K562 (cell line): ENCODE measurements at regions not wholly inside any gene's neighbourhood (a gene's known extent, or its start where the extent isn't known, plus 50 kb on each side); places are given as distances from the start of the nearest gene placed in this dataset.

ENCODE experiments used
- ATAC-seq: fragments of 200-7000 bp; cut with Tn5 transposase; 3 replicates; pipeline ENCODE4 v1.9.1; 2020; ENCODE audit warnings: moderate library complexity
- BruUV-seq: library from RNA; stranded (reverse); fragments of 400-500 nt; replicated peaks from 2 replicates; lab custom pipeline; 2021; lab: Mats Ljungman, UMichigan
- CTCF ChIA-PET: fragments of 300-600 bp; formaldehyde crosslinking; extraction: SDS; loops from one replicate; lab custom pipeline; 2021; ENCODE audit warnings: low intra/inter-chr PET ratio; lab: Yijun Ruan, JAX
- POLR2A ChIA-PET: fragments of 300-600, 350-650 bp; sonication (Branson Sonifier 250); formaldehyde crosslinking; extraction: SDS; loops from one replicate; lab custom pipeline; 2021; ENCODE audit warnings: antibody characterized with exemption, inconsistent platforms; lab: Yijun Ruan, JAX
- DNase-seq, 4 experiments: peaks; one replicate each; pipeline versions ENCODE4 v3.0.0 to v3.0.0-alpha.2; 2011 to 2018; ENCODE audit warnings: low spot score in 3 of 4, mixed read lengths in 3 of 4; ENCODE audit errors: extremely low read depth in 1 of 4
- FAIRE-seq: peaks from 2 replicates; lab custom pipeline; 2011; peaks lifted over from hg19 to GRCh38; lab: Jason Lieb, UNC
- H2AFZ ChIP-seq: 2 replicates; pipeline ENCODE4 v1.6.0; 2011; ENCODE audit warnings: low read depth, low read length, control low read depth, inconsistent platforms
- H3K27ac ChIP-seq: fragments of 200-600 bp; 3 replicates; pipeline ENCODE4 v1.8.0; 2011; ENCODE audit warnings: low read depth, mild to moderate bottlenecking, control low read depth, inconsistent platforms, low read length, moderate library complexity, mixed read lengths; ENCODE audit errors: extremely low read depth
- H3K27me3 ChIP-seq, 2 experiments: fragments of 300-600 bp in 1 of 2; 2 replicates in 1 of 2; 3 replicates in 1 of 2; pipeline versions ENCODE4 v1.6.0 to v1.8.0; 2011; ENCODE audit warnings: inconsistent platforms in 2 of 2, low read length in 2 of 2, mild to moderate bottlenecking in 1 of 2, mixed read lengths in 1 of 2, moderate library complexity in 1 of 2; ENCODE audit not compliant: control insufficient read depth in 2 of 2, insufficient read depth in 2 of 2
- H3K36me3 ChIP-seq: fragments of 300-600 bp; 3 replicates; pipeline ENCODE4 v1.8.0; 2011; ENCODE audit warnings: mild to moderate bottlenecking, low read length, inconsistent platforms; ENCODE audit not compliant: control insufficient read depth, insufficient read depth
- H3K4me1 ChIP-seq, 2 experiments: fragments of 200-600 bp in 1 of 2; replicated peaks in 1 of 2; 2 replicates in 1 of 2; 3 replicates in 1 of 2; pipeline versions ENCODE4 v1.5.1 to v1.8.0; 2011; ENCODE audit warnings: inconsistent platforms in 2 of 2, low read length in 2 of 2, mild to moderate bottlenecking in 1 of 2, mixed read lengths in 1 of 2, moderate library complexity in 1 of 2; ENCODE audit not compliant: control insufficient read depth in 2 of 2, insufficient read depth in 2 of 2
- H3K4me2 ChIP-seq: 2 replicates; pipeline ENCODE4 v1.6.1; 2011; ENCODE audit warnings: low read length, control low read depth, inconsistent platforms, mixed read lengths; ENCODE audit not compliant: insufficient read depth
- H3K4me3 ChIP-seq: fragments of 200-600 bp; sonication (generic), shearing (Covaris generic); 2 replicates; pipeline ENCODE4 v1.5.1; 2016; ENCODE audit warnings: control low read depth, inconsistent platforms
- H3K79me2 ChIP-seq: fragments of 200-600 bp; 3 replicates; pipeline ENCODE4 v1.8.0; 2011; ENCODE audit warnings: low read length, inconsistent platforms; ENCODE audit not compliant: control insufficient read depth, insufficient read depth
- H3K9ac ChIP-seq, 2 experiments: 2 replicates each; pipeline versions ENCODE4 v1.6.0 to v1.6.1; 2011; ENCODE audit warnings: low read depth in 2 of 2, low read length in 2 of 2, control low read depth in 1 of 2, inconsistent platforms in 1 of 2, mild to moderate bottlenecking in 1 of 2, mixed read lengths in 1 of 2; ENCODE audit not compliant: insufficient read depth in 1 of 2
- H3K9me1 ChIP-seq: one replicate; pipeline ENCODE4 v1.6.0; 2011; ENCODE audit warnings: inconsistent platforms, mild to moderate bottlenecking, low read length, moderate library complexity; ENCODE audit not compliant: control insufficient read depth, insufficient read depth
- H3K9me3 ChIP-seq: replicated peaks from 2 replicates; pipeline ENCODE4 v1.5.1; 2011; ENCODE audit warnings: low read depth, low read length, inconsistent platforms; ENCODE audit not compliant: control insufficient read depth, insufficient read depth
- H4K20me1 ChIP-seq: replicated peaks from 2 replicates; pipeline ENCODE4 v1.6.1; 2011; ENCODE audit warnings: low read length, inconsistent platforms, mixed read lengths; ENCODE audit not compliant: control insufficient read depth, insufficient read depth
- CBX3 ChIP-seq, 2 experiments: IDR thresholded peaks; 1 replicate in 1 of 2; 2 replicates in 1 of 2; pipeline ENCODE4 v1.6.1; 2012; ENCODE audit warnings: inconsistent platforms in 2 of 2, low read length in 2 of 2, borderline replicate concordance in 1 of 2, control low read depth in 1 of 2
- GABPB1 ChIP-seq: sonication (generic); formaldehyde crosslinking; IDR thresholded peaks from 2 replicates; pipeline ENCODE4 v1.8.0; 2022; ENCODE audit warnings: mild to moderate bottlenecking, missing genetic modification reagents
- HDAC8 ChIP-seq: fragments of 450-650 bp; IDR thresholded peaks from 2 replicates; pipeline ENCODE4 v1.6.1; 2016; ENCODE audit warnings: mild to moderate bottlenecking, missing genetic modification characterization, moderate library complexity, missing compliant biosample characterization
- HNRNPUL1 ChIP-seq: fragments of 200-400 bp; formaldehyde crosslinking; IDR thresholded peaks from 2 replicates; pipeline ENCODE4 v1.6.1; 2017; ENCODE audit warnings: low read length
- NCOR1 ChIP-seq: fragments of 450-650 bp; IDR thresholded peaks from 2 replicates; pipeline ENCODE4 v1.6.1; 2016; ENCODE audit warnings: mild to moderate bottlenecking, moderate library complexity
- PTRF ChIP-seq: fragments of 450-650 bp; IDR thresholded peaks from 2 replicates; pipeline ENCODE4 v1.6.1; 2016; ENCODE audit warnings: mild to moderate bottlenecking, missing genetic modification characterization, missing compliant biosample characterization
- RBM25 ChIP-seq: fragments of 200-400 bp; formaldehyde crosslinking; IDR thresholded peaks from 2 replicates; pipeline ENCODE4 v1.6.1; 2018; ENCODE audit warnings: low read length, low read depth, moderate library complexity; ENCODE audit not compliant: severe bottlenecking
- ZBTB17 ChIP-seq: fragments of 450-650 bp; formaldehyde crosslinking; IDR thresholded peaks from 2 replicates; pipeline ENCODE4 v1.4.0; 2020; ENCODE audit warnings: mild to moderate bottlenecking
- ZFP1 ChIP-seq: fragments of 450-650 bp; formaldehyde crosslinking; IDR thresholded peaks from 2 replicates; pipeline ENCODE4 v1.4.0; 2020; ENCODE audit warnings: mild to moderate bottlenecking, mixed read lengths
- WGBS: fragments of 100-300 bp; shearing (Covaris generic); methylation state at CpG from one replicate; pipeline ENCODE4 v1.1.6; 2016; ENCODE audit warnings: low coverage, mixed read lengths; ENCODE audit not compliant: insufficient coverage; ENCODE audit errors: missing lambda C conversion rate; 5-methylcytosine and 5-hydroxymethylcytosine counted together
- in situ Hi-C: fragments of 300-500 bp; cut with MboI; formaldehyde crosslinking; loops from 4 replicates; pipeline ENCODE4 v1.15.0; 2018; ENCODE audit warnings: inconsistent platforms, mixed read lengths
- intact Hi-C: fragments of 100-400 bp; cut with micrococcal nuclease; formaldehyde crosslinking; loops from 2 replicates; pipeline ENCODE4 v1.14.2; 2022
- TF ChIP-seq, protein P1 (sequence below), 2 experiments: IDR thresholded peaks; 2 replicates each; pipeline ENCODE4 v1.6.1; 2011; ENCODE audit warnings: borderline replicate concordance in 1 of 2, control low read depth in 1 of 2, low read depth in 1 of 2, low read length in 1 of 2, mild to moderate bottlenecking in 1 of 2, mixed read lengths in 1 of 2, moderate library complexity in 1 of 2; ENCODE audit not compliant: insufficient read depth in 1 of 2, insufficient read length in 1 of 2, poor library complexity in 1 of 2, severe bottlenecking in 1 of 2; ENCODE audit errors: extremely low read depth in 1 of 2
- TF ChIP-seq, protein P2 (sequence below), 2 experiments: fragments of 450-650 bp in 1 of 2; sonication (generic) in 1 of 2; formaldehyde crosslinking; conservative IDR thresholded peaks; 2 replicates each; pipeline versions ENCODE4 v1.4.0 to v1.8.1; 2020 to 2022; ENCODE audit warnings: mild to moderate bottlenecking in 1 of 2, missing genetic modification reagents in 1 of 2
- TF ChIP-seq, protein P3 (sequence below), 2 experiments: fragments of 450-650 bp; formaldehyde crosslinking in 1 of 2; IDR thresholded peaks; 2 replicates each; pipeline versions ENCODE4 v1.4.0 to v1.6.1; 2014 to 2020; ENCODE audit warnings: mild to moderate bottlenecking in 2 of 2, borderline replicate concordance in 1 of 2, low read depth in 1 of 2

DNA sequence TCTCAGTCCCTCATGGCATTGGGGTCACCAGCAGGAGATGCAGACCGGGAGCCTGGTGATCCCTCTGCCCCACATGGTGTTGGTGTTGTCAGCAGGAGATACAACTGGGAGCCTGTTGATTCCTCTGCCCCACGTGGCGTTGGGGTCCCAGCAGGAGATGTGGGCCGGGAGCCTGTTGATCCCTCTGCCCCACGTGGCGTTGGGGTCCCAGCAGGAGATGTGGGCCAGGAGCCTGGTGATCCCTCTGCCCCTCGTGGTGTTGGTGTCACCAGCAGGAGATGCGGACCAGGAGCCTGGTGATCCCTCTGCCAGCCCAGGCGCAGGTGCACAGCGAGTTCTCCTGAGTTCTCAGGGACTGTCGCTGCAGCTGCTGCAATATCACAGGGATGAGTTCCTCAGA, 229.6 kb upstream of the C1orf174 start:
- H3K27ac ChIP-seq: no peak overlapping the region
- ChIA-PET POLR2A (no interaction called here), CTCF (no interaction called here)
- under 1% methylated on average over 11 of the region's 11 CpGs for WGBS
- no peak overlapping the region for H2AFZ ChIP-seq
- H3K27me3 ChIP-seq: peaks cover 42 to 78% of the 10 kb centered on the region in 2 experiments
- DNase-seq (no peak), ATAC-seq (no peak), FAIRE-seq (no peak)
- peaks cover 6% of the 10 kb centered on the region; the same call in 1 of the 2 replicates for H4K20me1 ChIP-seq
- no TSS peak for BruUV-seq
- no peak overlapping the region for H3K4me2 ChIP-seq
- H3K4me3 ChIP-seq: no peak overlapping the region
- intact Hi-C loops: no loop called here
- no peak overlapping the region for H3K9ac ChIP-seq
- H3K9me1 ChIP-seq: no peaks in the 10 kb centered on the region
- no peaks in the 10 kb centered on the region for H3K9me3 ChIP-seq
- H3K4me1 ChIP-seq: peaks cover 0 to 9% of the 10 kb centered on the region in 2 experiments; a peak in 2 of 5 replicates
- in situ Hi-C loops: no loop called here
- no peaks in the 10 kb centered on the region for H3K36me3 ChIP-seq
- H3K79me2 ChIP-seq: no peaks in the 10 kb centered on the region
- no peak for TF ChIP-seq ZBTB17 (CRISPR knock-in tag)
- TF ChIP-seq CBX3 (IDR thresholded peaks at IDR 0.05; ENCODE audit: borderline replicate concordance in 1 of 2, low read length in 2 of 2): no peak
- TF ChIP-seq, protein P1, sequence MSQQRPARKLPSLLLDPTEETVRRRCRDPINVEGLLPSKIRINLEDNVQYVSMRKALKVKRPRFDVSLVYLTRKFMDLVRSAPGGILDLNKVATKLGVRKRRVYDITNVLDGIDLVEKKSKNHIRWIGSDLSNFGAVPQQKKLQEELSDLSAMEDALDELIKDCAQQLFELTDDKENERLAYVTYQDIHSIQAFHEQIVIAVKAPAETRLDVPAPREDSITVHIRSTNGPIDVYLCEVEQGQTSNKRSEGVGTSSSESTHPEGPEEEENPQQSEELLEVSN (IDR thresholded peaks at IDR 0.05; ENCODE audit: borderline replicate concordance in 1 of 2, extremely low read depth in 1 of 2, insufficient read depth in 1 of 2, insufficient read length in 1 of 2, low read depth in 1 of 2, low read length in 1 of 2, poor library complexity in 1 of 2, severe bottlenecking in 1 of 2): no peak
- TF ChIP-seq, protein P2, sequence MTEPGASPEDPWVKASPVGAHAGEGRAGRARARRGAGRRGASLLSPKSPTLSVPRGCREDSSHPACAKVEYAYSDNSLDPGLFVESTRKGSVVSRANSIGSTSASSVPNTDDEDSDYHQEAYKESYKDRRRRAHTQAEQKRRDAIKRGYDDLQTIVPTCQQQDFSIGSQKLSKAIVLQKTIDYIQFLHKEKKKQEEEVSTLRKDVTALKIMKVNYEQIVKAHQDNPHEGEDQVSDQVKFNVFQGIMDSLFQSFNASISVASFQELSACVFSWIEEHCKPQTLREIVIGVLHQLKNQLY (CRISPR knock-in tag; conservative IDR thresholded peaks at IDR 0.05): no peak
- no peak for TF ChIP-seq HNRNPUL1
- TF ChIP-seq GABPB1 (CRISPR knock-in tag): no peak
- TF ChIP-seq PTRF (tag): no peak
- TF ChIP-seq, protein P3, sequence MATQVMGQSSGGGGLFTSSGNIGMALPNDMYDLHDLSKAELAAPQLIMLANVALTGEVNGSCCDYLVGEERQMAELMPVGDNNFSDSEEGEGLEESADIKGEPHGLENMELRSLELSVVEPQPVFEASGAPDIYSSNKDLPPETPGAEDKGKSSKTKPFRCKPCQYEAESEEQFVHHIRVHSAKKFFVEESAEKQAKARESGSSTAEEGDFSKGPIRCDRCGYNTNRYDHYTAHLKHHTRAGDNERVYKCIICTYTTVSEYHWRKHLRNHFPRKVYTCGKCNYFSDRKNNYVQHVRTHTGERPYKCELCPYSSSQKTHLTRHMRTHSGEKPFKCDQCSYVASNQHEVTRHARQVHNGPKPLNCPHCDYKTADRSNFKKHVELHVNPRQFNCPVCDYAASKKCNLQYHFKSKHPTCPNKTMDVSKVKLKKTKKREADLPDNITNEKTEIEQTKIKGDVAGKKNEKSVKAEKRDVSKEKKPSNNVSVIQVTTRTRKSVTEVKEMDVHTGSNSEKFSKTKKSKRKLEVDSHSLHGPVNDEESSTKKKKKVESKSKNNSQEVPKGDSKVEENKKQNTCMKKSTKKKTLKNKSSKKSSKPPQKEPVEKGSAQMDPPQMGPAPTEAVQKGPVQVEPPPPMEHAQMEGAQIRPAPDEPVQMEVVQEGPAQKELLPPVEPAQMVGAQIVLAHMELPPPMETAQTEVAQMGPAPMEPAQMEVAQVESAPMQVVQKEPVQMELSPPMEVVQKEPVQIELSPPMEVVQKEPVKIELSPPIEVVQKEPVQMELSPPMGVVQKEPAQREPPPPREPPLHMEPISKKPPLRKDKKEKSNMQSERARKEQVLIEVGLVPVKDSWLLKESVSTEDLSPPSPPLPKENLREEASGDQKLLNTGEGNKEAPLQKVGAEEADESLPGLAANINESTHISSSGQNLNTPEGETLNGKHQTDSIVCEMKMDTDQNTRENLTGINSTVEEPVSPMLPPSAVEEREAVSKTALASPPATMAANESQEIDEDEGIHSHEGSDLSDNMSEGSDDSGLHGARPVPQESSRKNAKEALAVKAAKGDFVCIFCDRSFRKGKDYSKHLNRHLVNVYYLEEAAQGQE (IDR thresholded peaks at IDR 0.05; ENCODE audit: borderline replicate concordance): no peak
- TF ChIP-seq, protein P3 (CRISPR knock-in tag; IDR thresholded peaks at IDR 0.05; ENCODE audit: low read depth): no peak
- TF ChIP-seq NCOR1: no peak
- TF ChIP-seq RBM25: no peak
- no peak for TF ChIP-seq ZFP1 (CRISPR knock-in tag)
- no peak for TF ChIP-seq HDAC8 (tag)
